GM13977 (cell line): ENCODE measurements at regions not wholly inside any gene's neighbourhood (a gene's known extent, or its start where the extent isn't known, plus 50 kb on each side); places are given as distances from the start of the nearest gene placed in this dataset.

Source experiments
- DNase-seq: peaks from one replicate; pipeline ENCODE4 v3.0.0; 2012; ENCODE audit warnings: low spot score
- in situ Hi-C: fragments of 300-500 bp; cut with MboI; formaldehyde crosslinking; loops from one replicate; pipeline ENCODE4 v1.12.0; 2022; ENCODE audit warnings: low sequenced_read_pairs, low pct_unique_long_range_greater_than_20kb, mixed read lengths, inconsistent platforms; ENCODE audit not compliant: unreplicated experiment
- TF ChIP-seq, protein P1 (sequence below): IDR thresholded peaks from 2 replicates; pipeline ENCODE4 v1.5.1; 2012; ENCODE audit warnings: mild to moderate bottlenecking, control low read depth; ENCODE audit not compliant: insufficient read depth; ENCODE audit errors: extremely low read depth, missing control alignments

DNA sequence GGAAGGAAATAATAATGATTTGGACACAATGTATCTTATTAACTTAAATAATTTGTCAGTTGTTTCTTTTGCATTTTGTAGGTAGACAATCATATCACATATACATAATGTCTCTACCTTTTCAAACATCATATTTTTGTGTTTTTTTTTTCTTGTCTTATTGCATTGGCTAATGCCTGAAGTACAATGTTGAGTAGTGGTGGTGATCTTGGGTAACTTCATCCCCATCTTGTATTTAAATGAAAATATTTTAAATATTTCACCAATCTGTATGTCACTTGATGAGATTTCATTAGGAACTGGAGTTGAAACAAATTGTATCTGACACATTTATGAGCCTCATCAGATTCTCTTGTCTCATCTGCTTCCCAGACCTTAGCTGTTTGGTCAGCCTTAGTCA, 109.7 kb upstream of the LHX5 start:
- in situ Hi-C loops = no loop called here
- no peak for DNase-seq
- TF ChIP-seq, protein P1, sequence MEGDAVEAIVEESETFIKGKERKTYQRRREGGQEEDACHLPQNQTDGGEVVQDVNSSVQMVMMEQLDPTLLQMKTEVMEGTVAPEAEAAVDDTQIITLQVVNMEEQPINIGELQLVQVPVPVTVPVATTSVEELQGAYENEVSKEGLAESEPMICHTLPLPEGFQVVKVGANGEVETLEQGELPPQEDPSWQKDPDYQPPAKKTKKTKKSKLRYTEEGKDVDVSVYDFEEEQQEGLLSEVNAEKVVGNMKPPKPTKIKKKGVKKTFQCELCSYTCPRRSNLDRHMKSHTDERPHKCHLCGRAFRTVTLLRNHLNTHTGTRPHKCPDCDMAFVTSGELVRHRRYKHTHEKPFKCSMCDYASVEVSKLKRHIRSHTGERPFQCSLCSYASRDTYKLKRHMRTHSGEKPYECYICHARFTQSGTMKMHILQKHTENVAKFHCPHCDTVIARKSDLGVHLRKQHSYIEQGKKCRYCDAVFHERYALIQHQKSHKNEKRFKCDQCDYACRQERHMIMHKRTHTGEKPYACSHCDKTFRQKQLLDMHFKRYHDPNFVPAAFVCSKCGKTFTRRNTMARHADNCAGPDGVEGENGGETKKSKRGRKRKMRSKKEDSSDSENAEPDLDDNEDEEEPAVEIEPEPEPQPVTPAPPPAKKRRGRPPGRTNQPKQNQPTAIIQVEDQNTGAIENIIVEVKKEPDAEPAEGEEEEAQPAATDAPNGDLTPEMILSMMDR = no peak

DNA sequence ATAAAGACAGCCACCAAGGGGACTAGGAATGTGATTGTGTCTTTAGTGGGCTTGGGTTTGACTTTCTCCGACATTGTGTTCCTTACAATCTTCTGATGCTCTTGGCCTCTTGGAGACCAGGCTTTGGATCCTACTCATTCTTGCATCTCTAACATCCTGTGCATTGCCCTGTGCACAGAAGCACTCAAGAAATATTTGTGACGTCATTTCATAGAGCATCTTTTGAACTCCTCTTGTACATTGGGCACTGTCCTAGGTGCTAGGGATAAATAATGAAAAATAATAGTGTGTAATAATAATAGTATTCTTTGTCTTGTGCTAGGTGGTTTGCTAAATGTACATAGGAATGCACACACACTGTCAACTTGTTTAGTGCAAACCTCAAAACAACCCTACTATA, 108.8 kb upstream of the LHX5 start:
- no peak for DNase-seq
- TF ChIP-seq, protein P1 = no peak
- in situ Hi-C loops = no loop called here

DNA sequence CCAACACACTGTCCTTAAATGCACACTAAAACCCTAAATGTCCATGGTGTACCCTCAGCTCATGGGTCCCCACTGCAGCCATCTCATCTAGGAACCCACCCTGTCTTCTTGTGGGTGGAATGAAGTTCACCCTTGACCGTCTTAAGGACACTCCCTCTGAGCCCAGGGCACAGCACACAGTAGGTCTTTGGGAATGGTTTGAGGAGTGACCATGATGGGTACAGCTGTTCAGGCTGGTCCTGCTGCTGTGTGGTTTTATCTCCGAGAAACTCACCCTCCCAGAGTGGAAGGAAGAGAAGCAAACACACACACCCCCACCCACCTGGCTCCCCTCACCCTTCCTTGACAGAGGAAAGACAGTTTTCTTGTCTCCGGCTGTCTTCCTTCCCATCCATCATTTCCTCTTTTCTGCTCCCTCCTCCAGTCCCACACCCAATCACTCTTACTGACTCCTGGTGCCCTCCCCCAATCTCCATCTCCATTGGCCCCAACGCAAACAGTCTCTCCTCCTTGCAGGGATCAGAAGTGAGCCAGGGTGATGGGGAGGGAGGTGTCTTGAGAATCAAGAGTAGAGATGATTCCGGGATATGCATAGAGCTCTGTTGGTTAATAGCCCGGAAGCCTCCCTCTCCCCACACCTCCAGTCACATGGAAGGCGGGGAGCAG, 105.9 kb upstream of the LHX5 start:
- DNase-seq = no peak
- TF ChIP-seq, protein P1 = no peak
- in situ Hi-C loops = no loop called here

DNA sequence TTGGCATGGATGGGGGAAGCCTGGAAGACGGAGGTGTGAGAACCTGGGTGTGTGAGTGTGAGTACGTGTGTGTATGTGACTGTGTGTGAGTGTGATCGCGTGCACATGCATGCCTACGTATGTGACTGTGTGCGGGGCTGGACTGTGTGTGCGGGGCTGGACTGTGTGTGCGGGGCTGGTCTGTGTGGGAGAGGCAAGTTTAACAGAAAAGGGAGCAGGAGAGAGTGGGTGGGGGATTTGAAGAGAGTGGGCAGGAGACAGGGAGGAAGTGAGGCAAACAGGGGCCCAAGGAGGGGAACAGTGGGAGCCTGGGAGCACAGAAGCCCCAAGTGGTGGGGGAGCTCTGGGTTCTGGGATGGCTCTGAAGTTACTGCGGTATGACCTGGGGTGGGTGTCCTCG, 103.7 kb upstream of the LHX5 start:
- TF ChIP-seq, protein P1 = no peak
- in situ Hi-C loops = no loop called here
- no peak for DNase-seq

DNA sequence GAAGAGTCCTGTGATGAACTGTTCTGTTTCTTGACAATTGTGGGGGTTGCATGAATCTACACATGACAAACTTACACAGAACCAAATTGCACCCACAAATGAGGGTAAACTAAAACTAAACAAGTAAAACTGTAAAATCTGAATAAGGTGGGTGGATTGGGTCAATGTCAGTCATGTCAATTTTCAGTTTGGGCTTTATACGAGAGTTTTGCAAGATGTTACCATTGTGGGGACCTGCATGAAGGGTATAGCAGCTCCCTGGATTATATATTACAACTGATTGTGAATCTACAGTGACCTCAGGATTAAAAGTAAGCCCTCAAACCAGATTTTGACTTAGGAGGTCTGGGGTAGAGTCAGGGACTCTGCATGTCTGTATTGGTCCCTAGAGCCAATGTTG, 101.5 kb upstream of the LHX5 start:
- no peak for DNase-seq
- TF ChIP-seq, protein P1 = no peak
- in situ Hi-C loops = no loop called here

DNA sequence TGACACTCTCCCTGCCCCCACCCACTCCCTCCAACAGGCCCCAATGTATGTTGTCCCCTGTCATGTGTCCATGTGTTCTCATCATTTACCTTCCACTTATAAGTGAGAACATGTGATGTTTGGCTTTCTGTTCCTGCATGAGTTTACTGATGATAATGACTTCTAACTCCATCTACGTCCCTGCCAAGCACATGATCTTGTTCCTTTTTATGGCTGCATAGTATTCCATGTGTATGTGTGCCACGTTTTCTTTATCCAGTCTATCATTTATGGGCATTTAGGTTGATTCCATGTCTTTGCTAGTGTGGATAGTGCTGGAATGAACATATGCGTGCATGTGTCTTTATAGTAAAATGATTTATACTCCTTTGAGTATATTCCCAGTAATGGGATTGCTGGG, 100.0 kb upstream of the LHX5 start:
- DNase-seq = no peak
- in situ Hi-C loops = no loop called here
- TF ChIP-seq, protein P1 = no peak
